Right lobe of liver (tissue), 4 donors: ENCODE measurements at regions not wholly inside any gene's neighbourhood (a gene's known extent, or its start where the extent isn't known, plus 50 kb on each side); places are given as distances from the start of the nearest gene placed in this dataset.

ENCODE experiments used
- POLR2A ChIP-seq: fragments of 450-650 bp; IDR thresholded peaks from one replicate; pipeline ENCODE4 v1.6.1; 2017; ENCODE audit warnings: antibody characterized with exemption, mild to moderate bottlenecking
- TF ChIP-seq, protein P1 (sequence below), 4 donors: fragments of 200-600 bp in 3 of 4; fragments of 450-650 bp in 1 of 4; IDR thresholded peaks; one replicate each; pipeline versions ENCODE4 v1.5.1 to v1.8.0; 2016 to 2022; ENCODE audit warnings: antibody characterized with exemption in 4 of 4, mild to moderate bottlenecking in 2 of 4
- donor health status: DM: no; HTN: no; CAD: no.
- donor health status: DM: no; HTN: no; CAD: no.
- donor health status: DM: no; HTN: yes; CAD: no.

DNA sequence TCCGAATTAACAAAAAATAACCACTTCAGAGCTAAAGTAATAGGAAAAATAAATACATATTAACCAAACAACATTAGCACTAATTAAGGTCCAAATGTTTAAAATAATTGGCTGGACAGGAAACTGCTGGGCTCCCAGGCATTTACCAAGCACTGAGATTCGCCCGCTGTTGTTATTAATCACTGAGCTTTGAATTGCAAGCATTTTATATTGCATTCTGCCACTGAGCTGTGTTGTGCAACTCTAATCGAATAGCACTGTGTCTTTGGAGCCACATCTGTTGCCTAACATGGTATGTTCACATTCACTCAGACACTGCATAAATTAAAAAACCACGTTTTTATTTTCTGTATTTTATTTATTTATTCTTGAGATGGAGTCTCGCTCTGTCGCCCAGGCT is 88.9 kb downstream of the SOWAHC start:
- TF ChIP-seq POLR2A, result peak; percentile 55
- TF ChIP-seq, protein P1, sequence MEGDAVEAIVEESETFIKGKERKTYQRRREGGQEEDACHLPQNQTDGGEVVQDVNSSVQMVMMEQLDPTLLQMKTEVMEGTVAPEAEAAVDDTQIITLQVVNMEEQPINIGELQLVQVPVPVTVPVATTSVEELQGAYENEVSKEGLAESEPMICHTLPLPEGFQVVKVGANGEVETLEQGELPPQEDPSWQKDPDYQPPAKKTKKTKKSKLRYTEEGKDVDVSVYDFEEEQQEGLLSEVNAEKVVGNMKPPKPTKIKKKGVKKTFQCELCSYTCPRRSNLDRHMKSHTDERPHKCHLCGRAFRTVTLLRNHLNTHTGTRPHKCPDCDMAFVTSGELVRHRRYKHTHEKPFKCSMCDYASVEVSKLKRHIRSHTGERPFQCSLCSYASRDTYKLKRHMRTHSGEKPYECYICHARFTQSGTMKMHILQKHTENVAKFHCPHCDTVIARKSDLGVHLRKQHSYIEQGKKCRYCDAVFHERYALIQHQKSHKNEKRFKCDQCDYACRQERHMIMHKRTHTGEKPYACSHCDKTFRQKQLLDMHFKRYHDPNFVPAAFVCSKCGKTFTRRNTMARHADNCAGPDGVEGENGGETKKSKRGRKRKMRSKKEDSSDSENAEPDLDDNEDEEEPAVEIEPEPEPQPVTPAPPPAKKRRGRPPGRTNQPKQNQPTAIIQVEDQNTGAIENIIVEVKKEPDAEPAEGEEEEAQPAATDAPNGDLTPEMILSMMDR (IDR thresholded peaks at IDR 0.05), result no peak
